ES-I3 (cell line): ENCODE measurements at regions not wholly inside any gene's neighbourhood (a gene's known extent, or its start where the extent isn't known, plus 50 kb on each side); places are given as distances from the start of the nearest gene placed in this dataset.

ENCODE experiments used
- H3K36me3 ChIP-seq: 2 replicates; pipeline ENCODE4 v1.6.1; 2013; ENCODE audit warnings: mild to moderate bottlenecking, low read length, control low read depth, moderate library complexity; ENCODE audit not compliant: insufficient read depth
- H3K4me1 ChIP-seq: 2 replicates; pipeline ENCODE4 v1.6.1; 2013; ENCODE audit warnings: mild to moderate bottlenecking, control low read depth, low read length; ENCODE audit not compliant: insufficient read depth
- H3K9ac ChIP-seq: 2 replicates; pipeline ENCODE4 v1.6.1; 2013; ENCODE audit warnings: low read depth, mild to moderate bottlenecking, low read length, moderate library complexity
- H3K9me3 ChIP-seq: 2 replicates; pipeline ENCODE4 v1.6.1; 2013; ENCODE audit warnings: mild to moderate bottlenecking, low read length, moderate library complexity; ENCODE audit not compliant: control insufficient read depth, insufficient read depth

- H3K36me3 ChIP-seq: no peaks in the 10 kb centered on the region
- H3K9ac ChIP-seq: no peak overlapping the region
- H3K4me1 ChIP-seq: no peaks in the 10 kb centered on the region
- H3K9me3 ChIP-seq: no peaks in the 10 kb centered on the region
Measured at GRCh38 chr13:83350569-83350968, 531.7 kb downstream of the SLITRK1 start.

DNA sequence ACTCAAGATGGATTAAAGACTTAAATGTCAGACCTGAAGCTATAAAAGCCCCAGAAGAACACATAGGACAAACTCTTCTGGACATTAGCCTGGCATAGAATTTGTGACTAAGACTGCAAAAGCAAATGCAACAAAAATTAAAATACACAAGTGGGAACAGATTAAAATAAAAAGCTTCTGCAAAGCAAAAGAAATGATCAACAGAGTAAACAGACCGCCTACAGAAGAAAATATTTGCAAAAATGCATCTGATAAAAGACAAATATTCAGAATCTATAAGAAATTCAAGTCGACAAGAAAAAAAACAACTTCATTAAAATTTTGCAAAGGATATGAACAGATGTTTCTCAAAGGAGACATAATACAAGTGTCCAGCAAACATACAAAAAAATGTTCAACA lies 537.8 kb downstream of the SLITRK1 start:
- no peaks in the 10 kb centered on the region for H3K4me1 ChIP-seq
- no peak overlapping the region for H3K9ac ChIP-seq
- H3K9me3 ChIP-seq: peaks cover 5% of the 10 kb centered on the region
- no peaks in the 10 kb centered on the region for H3K36me3 ChIP-seq

- no peak overlapping the region for H3K9ac ChIP-seq
- H3K36me3 ChIP-seq: no peaks in the 10 kb centered on the region
- H3K4me1 ChIP-seq: no peaks in the 10 kb centered on the region
- peaks cover 5% of the 10 kb centered on the region for H3K9me3 ChIP-seq
Measured at GRCh38 chr13:83340170-83340569, 542.1 kb downstream of the SLITRK1 start.

DNA sequence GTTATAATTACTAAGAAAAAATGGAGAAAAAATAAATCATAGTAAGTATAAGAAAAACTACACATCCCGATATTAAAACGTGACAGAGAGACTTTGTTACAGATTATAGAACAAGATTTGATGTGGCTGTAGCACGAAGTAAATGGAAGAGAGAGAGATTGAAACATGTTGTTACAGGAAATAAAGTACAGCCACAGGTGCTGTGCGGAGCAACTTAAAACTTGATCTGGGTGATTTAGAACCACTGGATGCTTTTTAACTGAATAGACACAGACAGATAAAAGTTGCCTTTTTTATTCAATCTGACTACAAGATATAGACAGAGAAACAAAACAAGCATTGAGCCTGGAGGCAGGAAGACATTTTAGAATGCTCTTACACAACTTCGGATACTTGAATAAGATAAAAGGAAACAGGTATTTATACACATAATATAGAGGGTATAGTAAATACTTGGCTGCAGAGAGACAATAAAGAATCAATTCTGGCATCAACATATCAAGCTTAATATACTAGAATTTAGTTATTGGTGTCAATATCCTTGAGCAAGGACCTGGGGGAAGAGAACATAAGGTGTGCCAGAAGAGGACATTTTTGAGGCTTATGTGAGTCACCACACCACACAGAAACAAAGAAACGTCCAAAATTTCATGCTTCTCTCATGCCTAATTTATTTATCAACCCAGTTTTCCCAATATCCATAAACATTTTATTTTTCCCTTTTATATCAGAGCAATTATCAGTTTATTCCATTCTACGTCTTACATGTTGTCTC lies 548.5 kb downstream of the SLITRK1 start:
- Histone ChIP-seq H3K9ac (no peak overlapping the region), H3K4me1 (no peaks in the 10 kb centered on the region), H3K36me3 (no peaks in the 10 kb centered on the region), H3K9me3 (no peaks in the 10 kb centered on the region)

DNA sequence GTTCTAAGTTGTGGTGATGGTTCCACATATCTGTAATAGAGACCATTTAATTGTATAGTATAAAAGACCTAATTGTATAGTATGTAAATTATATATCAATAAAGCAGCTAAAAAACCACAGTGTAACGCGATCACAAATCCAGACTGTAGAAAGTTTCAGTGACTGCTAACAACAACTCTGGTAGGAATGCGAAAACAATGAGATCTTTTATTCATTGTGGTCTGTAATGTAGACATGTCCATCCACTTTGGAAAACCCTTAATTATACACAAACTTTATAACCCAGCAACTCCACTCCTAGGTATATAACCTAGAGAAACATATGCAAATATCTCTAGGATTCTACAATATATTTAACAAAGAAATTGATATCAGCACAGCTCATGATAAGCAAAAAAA lies 549.5 kb downstream of the SLITRK1 start:
- Histone ChIP-seq H3K36me3 (no peaks in the 10 kb centered on the region), H3K9ac (no peak overlapping the region), H3K9me3 (no peaks in the 10 kb centered on the region), H3K4me1 (no peaks in the 10 kb centered on the region)

DNA sequence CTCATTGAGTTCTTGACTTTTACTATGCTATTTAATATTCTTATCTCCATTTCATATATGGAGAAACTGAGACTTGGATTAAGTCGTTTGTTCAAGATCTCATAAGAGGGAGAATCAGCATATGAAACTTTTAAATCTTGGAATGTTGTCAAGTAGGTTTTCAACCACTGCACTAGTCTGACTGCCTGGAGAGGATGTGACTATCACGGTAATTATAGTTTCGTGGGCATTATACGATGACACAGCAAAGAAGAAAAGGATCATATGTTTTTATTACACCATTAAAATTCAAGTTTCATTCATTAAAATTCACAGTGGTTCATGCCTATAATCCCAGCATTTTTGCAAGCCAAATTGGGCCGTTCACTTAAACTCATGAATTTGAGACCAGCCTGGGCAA lies 555.2 kb downstream of the SLITRK1 start:
- no peaks in the 10 kb centered on the region; the same call in 1 of the 2 replicates for H3K36me3 ChIP-seq
- H3K9me3 ChIP-seq: no peaks in the 10 kb centered on the region
- H3K4me1 ChIP-seq: peaks cover 5% of the 10 kb centered on the region; the same call in 1 of the 2 replicates
- H3K9ac ChIP-seq: no peak overlapping the region

DNA sequence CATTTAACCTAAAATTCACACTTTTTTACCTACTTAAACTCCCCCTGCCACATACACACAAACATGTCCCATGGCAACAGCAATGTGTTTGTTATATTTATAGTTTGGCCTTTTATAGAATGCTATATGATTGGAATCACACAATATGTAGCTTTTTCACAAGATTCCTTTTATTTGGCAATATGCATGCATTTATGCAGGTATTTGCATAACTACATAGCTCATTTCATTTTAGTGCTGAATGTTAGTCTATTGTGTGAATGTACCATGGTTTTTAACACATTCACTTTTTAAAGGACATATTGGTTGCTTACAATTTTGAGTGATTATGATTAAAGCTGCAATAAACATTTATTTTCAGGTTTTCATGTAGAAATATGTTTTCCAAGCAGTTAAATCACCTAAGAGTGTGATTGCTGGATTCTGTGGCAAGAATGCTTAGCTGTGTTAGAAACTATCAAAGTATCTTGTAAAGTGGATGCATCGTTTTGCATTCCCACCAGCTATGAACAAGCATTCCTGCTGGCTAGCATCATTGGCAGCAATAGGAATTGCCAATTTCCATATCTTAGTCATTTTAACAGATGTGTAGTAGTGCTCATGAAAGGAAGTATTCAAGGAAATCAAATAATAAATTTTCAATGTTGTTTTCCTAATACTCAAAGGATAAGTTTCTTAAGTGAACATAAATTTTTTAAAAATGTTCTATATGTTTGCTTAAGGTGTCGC lies 557.0 kb downstream of the SLITRK1 start:
- no peaks in the 10 kb centered on the region; the same call in 1 of the 2 replicates for H3K36me3 ChIP-seq
- H3K9ac ChIP-seq: no peak overlapping the region
- H3K4me1 ChIP-seq: peaks cover 5% of the 10 kb centered on the region; the same call in 1 of the 2 replicates
- H3K9me3 ChIP-seq: no peaks in the 10 kb centered on the region

DNA sequence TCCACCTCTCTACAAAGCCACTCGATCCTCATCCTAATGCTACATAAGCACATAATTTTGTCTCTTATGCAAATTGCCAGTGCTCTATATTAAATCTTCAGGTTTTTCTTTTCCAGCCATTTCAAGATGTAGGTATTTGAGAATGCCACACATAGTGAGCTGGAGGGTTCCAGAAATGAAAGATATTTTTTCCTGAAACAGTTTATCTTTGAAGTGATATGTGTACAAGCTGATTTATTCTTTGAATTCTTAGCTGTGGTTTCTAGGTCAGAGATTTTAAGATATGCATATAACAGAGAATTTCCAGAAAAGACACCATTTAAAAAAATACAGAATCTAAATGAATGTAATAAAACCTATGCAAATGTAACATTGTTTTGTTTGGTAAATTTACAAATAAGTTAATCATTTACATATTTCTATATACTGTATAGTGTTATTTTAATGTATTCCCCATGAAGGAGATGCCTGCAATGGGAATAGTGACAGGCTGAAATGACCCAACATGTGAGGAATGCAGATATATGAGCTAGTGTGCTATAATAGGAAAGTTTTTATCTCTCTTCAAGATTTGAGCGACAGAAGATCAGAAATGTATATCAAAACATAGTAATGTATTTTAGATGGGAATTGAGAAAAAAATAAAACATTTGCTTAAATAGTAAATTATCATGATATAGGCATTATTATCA lies 570.2 kb downstream of the SLITRK1 start:
- Histone ChIP-seq H3K36me3 (no peaks in the 10 kb centered on the region), H3K9ac (no peak overlapping the region), H3K4me1 (no peaks in the 10 kb centered on the region), H3K9me3 (no peaks in the 10 kb centered on the region)

DNA sequence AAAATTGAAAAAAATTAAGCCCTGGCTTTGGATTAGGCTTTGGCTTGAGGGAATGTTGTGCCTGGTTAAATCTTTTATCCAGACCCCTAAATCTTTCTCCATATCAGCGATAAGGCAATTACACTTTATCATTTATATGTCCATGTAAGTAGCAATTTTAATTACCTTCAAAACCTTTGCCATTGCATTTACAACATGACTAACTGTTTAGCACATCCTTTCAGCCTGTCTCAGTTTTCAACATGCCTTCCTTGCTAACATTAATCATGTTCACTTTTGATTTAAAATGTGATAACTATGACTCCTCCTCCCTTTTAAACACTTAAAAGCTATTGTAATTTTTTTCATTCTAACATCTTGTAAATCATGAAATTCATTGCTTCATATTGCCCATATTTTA lies 583.7 kb downstream of the SLITRK1 start:
- H3K4me1 ChIP-seq: no peaks in the 10 kb centered on the region

GRCh38 chr13:83297586-83298290 lies 584.5 kb downstream of the SLITRK1 start:
- Histone ChIP-seq H3K4me1 (no peaks in the 10 kb centered on the region), H3K36me3 (no peaks in the 10 kb centered on the region), H3K9ac (no peak overlapping the region), H3K9me3 (no peaks in the 10 kb centered on the region)

More for the DNA sequence above, 583.7 kb downstream of the SLITRK1 start:
- no peaks in the 10 kb centered on the region for H3K9me3 ChIP-seq
- H3K9ac ChIP-seq: no peak overlapping the region
- no peaks in the 10 kb centered on the region for H3K36me3 ChIP-seq

GRCh38 chr13:83295686-83296085 lies 586.6 kb downstream of the SLITRK1 start:
- Histone ChIP-seq H3K4me1 (no peaks in the 10 kb centered on the region; the same call in 1 of the 2 replicates), H3K36me3 (no peaks in the 10 kb centered on the region)

DNA sequence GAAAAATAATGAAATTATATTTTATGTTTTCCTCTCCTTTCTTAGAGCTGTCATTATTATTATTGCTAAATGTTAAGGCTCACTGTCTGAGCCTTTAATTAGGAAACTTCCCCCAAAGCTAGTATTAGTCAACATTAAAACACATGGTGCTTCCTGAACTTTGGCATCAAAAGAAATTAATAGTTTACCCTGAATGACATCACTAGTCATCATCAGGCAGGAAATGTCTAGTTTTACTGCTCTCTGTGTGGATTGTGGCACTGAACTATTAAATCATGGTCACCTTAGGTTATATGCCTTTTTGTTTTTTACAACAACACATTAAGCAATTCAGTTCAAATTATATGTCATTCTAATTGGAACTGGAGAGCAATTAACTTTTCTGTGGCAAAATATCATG lies 595.5 kb downstream of the SLITRK1 start:
- Histone ChIP-seq H3K36me3 (no peaks in the 10 kb centered on the region), H3K9me3 (no peaks in the 10 kb centered on the region), H3K4me1 (no peaks in the 10 kb centered on the region; the same call in 1 of the 2 replicates), H3K9ac (no peak overlapping the region)

More at GRCh38 chr13:83295686-83296085, 586.6 kb downstream of the SLITRK1 start:
- no peaks in the 10 kb centered on the region for H3K9me3 ChIP-seq
- H3K9ac ChIP-seq: no peak overlapping the region

- Histone ChIP-seq H3K9me3 (no peaks in the 10 kb centered on the region; the same call in 1 of the 2 replicates), H3K4me1 (peaks cover 1% of the 10 kb centered on the region; the same call in 1 of the 2 replicates), H3K36me3 (no peaks in the 10 kb centered on the region), H3K9ac (no peak overlapping the region)
Measured at GRCh38 chr13:83281654-83282053, 600.6 kb downstream of the SLITRK1 start.

DNA sequence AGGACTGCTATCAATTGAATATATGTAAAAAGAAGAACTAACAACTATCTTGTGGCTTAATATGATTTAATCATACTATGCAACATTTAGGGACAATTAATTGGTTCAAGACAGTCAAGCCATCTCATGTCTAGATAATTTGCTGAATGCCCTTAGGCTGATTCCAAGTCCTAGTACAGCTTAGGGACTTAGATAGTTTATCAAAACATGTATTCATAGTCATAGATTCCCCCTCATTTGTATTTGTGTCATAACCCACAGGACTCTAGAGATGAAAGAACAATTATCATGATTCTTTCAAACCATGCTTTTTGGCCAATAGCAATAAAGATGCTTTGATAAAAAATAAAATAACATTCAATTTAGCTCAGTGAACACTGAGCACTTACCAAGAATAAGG lies 607.6 kb downstream of the SLITRK1 start:
- H3K4me1 ChIP-seq: peaks cover 7% of the 10 kb centered on the region; the same call in 1 of the 2 replicates
- no peaks in the 10 kb centered on the region; the same call in 1 of the 2 replicates for H3K9me3 ChIP-seq
- H3K9ac ChIP-seq: no peak overlapping the region
- no peaks in the 10 kb centered on the region for H3K36me3 ChIP-seq
